Upper lobe of left lung (tissue), 6 donors: ENCODE measurements at regions not wholly inside any gene's neighbourhood (a gene's known extent, or its start where the extent isn't known, plus 50 kb on each side); places are given as distances from the start of the nearest gene placed in this dataset.

ENCODE experiments used
- ATAC-seq, 2 donors: fragments of 200-7000 bp; cut with Tn5 transposase; one replicate each; pipeline ENCODE4 v1.9.1; 2022; ENCODE audit warnings: mild to moderate bottlenecking in 2 of 2, moderate library complexity in 2 of 2; ENCODE audit not compliant: low FRiP score in 2 of 2
- DNase-seq, 2 donors: peaks; one replicate each; pipeline ENCODE4 v3.0.0-alpha.2; 2019 to 2020
- H3K27ac ChIP-seq, 4 donors: fragments of 200-600 bp; sonication (generic); one replicate each; pipeline ENCODE4 v1.5.1; 2016 to 2019
- H3K27me3 ChIP-seq, 4 donors: fragments of 200-600 bp; sonication (generic); one replicate each; pipeline ENCODE4 v1.5.1; 2017 to 2019
- H3K36me3 ChIP-seq, 4 donors: fragments of 200-600 bp; sonication (generic); one replicate each; pipeline ENCODE4 v1.5.1; 2016 to 2019
- H3K4me1 ChIP-seq, 4 donors: fragments of 200-600 bp; sonication (generic); one replicate each; pipeline ENCODE4 v1.5.1; 2018 to 2019
- H3K4me3 ChIP-seq, 4 donors: fragments of 200-600 bp; sonication (generic); one replicate each; pipeline ENCODE4 v1.5.1; 2017 to 2019; ENCODE audit warnings: mild to moderate bottlenecking in 2 of 4, moderate library complexity in 1 of 4
- H3K9me3 ChIP-seq, 4 donors: fragments of 200-600 bp; sonication (generic); one replicate each; pipeline ENCODE4 v1.5.1; 2018 to 2019
- EP300 ChIP-seq, 4 donors: sonication (generic); formaldehyde crosslinking; IDR thresholded peaks; one replicate each; pipeline ENCODE4 v1.5.1; 2017; ENCODE audit warnings: antibody characterized with exemption in 4 of 4, control low read depth in 2 of 4
- POLR2A ChIP-seq, 4 donors: fragments of 450-650 bp; IDR thresholded peaks; one replicate each; pipeline ENCODE4 v1.5.1; 2016 to 2017; ENCODE audit warnings: antibody characterized with exemption in 4 of 4, mild to moderate bottlenecking in 2 of 4
- POLR2AphosphoS5 ChIP-seq, 2 donors: sonication (generic); formaldehyde crosslinking; IDR thresholded peaks; one replicate each; pipeline ENCODE4 v1.5.1; 2017; ENCODE audit warnings: antibody characterized with exemption in 2 of 2
- WGBS, 2 donors: methylation state at CpG; one replicate each; pipeline ENCODE4 v1.1.5; 2017 to 2018; 5-methylcytosine and 5-hydroxymethylcytosine counted together
- TF ChIP-seq, protein P1 (sequence below), 6 experiments: fragments of 450-650 bp in 4 of 6; fragments of 200-600 bp in 2 of 6; sonication (generic) in 2 of 6; IDR thresholded peaks; one replicate each; pipeline ENCODE4 v1.5.1; 2016 to 2019; ENCODE audit warnings: antibody characterized with exemption in 6 of 6
- donor health status: DM: no; HTN: no; CAD: no; lungs with moderate emphysema.
- donor health status: DM: no; HTN: yes; CAD: no; lungs with severe emphysema.

DNA sequence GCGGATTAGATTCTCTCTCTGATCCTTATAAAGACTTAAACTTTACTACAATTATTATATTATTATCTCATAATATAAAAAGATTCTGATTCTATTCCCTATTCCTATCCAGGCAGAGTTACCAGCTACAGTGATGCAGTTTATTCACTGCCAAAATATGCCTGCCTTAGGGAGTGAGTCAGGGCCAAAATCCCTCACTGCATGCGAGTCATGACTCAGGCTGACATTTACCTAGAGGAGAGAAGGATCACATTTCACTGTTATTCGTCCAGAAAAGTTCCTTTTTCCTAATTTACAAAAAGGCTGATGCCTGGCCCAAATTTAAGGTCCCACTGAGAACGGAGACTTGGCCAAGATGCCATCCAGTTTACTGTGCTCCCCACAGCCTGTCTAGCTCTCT lies 168.5 kb upstream of the LDB2 start:
- H3K36me3 ChIP-seq = no peaks in the 10 kb centered on the region
- no peak overlapping the region for H3K4me3 ChIP-seq
- no peaks in the 10 kb centered on the region for H3K9me3 ChIP-seq
- WGBS, 2 donors = 69 to 70% methylated on average over 4 of the region's 4 CpGs
- no peaks in the 10 kb centered on the region for H3K27me3 ChIP-seq
- H3K27ac ChIP-seq = no peak overlapping the region
- TF ChIP-seq, protein P1, sequence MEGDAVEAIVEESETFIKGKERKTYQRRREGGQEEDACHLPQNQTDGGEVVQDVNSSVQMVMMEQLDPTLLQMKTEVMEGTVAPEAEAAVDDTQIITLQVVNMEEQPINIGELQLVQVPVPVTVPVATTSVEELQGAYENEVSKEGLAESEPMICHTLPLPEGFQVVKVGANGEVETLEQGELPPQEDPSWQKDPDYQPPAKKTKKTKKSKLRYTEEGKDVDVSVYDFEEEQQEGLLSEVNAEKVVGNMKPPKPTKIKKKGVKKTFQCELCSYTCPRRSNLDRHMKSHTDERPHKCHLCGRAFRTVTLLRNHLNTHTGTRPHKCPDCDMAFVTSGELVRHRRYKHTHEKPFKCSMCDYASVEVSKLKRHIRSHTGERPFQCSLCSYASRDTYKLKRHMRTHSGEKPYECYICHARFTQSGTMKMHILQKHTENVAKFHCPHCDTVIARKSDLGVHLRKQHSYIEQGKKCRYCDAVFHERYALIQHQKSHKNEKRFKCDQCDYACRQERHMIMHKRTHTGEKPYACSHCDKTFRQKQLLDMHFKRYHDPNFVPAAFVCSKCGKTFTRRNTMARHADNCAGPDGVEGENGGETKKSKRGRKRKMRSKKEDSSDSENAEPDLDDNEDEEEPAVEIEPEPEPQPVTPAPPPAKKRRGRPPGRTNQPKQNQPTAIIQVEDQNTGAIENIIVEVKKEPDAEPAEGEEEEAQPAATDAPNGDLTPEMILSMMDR (IDR thresholded peaks at IDR 0.05) = no peak
- TF ChIP-seq POLR2A (IDR thresholded peaks at IDR 0.05) (no peak), POLR2AphosphoS5 (IDR thresholded peaks at IDR 0.05) (no peak), EP300 (IDR thresholded peaks at IDR 0.05) (no peak)
- DNase-seq = no peak
- peak in 1 of 2 donors; percentile 72 for ATAC-seq
- peaks cover 0 to 6% (median 0%) of the 10 kb centered on the region in 4 donors for H3K4me1 ChIP-seq

DNA sequence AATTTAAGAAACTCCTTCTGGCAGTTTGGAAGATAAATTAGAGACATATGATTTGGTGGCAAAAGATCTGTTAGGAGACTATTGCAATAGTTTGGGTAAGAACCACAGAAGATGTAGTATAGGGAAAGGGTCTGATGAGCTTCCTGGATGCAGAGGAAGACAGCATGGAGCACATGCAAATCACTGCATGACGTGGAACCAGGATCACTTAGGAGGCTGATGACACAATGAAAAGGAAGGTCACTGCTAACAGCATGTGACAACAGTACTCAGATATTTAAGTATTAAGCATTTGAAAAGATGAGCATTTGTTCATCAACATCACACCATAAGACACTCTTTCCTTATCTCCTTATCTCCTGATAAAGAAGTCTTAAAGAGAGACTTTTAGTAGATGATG lies 167.8 kb upstream of the LDB2 start:
- Histone ChIP-seq H3K36me3 (no peaks in the 10 kb centered on the region), H3K27me3 (no peaks in the 10 kb centered on the region), H3K9me3 (no peaks in the 10 kb centered on the region), H3K4me3 (no peak overlapping the region), H3K27ac (no peak overlapping the region), H3K4me1 (peaks cover 0 to 6% (median 0%) of the 10 kb centered on the region in 4 donors)
- TF ChIP-seq, protein P1 (IDR thresholded peaks at IDR 0.05) = no peak
- no peak for TF ChIP-seq POLR2AphosphoS5 (IDR thresholded peaks at IDR 0.05)
- no peak for TF ChIP-seq EP300 (IDR thresholded peaks at IDR 0.05)
- no peak for TF ChIP-seq POLR2A (IDR thresholded peaks at IDR 0.05)
- ATAC-seq (no peak), DNase-seq (no peak)
- 74 to 79% methylated on average over 1 of the region's 1 CpG for WGBS, 2 donors

DNA sequence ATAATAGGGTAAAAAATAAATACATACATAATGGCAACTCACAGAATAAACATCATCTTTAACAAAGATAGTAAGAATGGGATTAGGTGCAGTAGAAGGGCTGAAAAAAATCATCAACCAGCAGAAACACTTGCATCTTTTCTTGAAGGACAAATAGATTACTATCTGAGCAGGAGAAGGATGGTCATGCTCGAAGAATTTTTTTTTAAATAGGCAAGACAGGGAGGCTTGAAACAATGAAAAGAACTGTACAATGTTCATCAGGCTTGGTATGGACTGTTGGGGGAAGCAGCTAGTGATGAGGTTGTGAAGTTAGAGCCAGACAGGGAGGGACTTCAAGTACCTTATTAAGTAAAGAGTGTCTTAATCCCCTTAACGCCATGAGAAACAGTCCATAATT lies 167.4 kb upstream of the LDB2 start:
- H3K9me3 ChIP-seq = no peaks in the 10 kb centered on the region
- H3K27me3 ChIP-seq = no peaks in the 10 kb centered on the region
- no peak for TF ChIP-seq POLR2A (IDR thresholded peaks at IDR 0.05)
- no peak for TF ChIP-seq EP300 (IDR thresholded peaks at IDR 0.05)
- TF ChIP-seq POLR2AphosphoS5 (IDR thresholded peaks at IDR 0.05) = no peak
- TF ChIP-seq, protein P1 (IDR thresholded peaks at IDR 0.05) = no peak
- WGBS, 2 donors = 70 to 88% methylated on average over 2 of the region's 2 CpGs
- no peak overlapping the region for H3K27ac ChIP-seq
- no peaks in the 10 kb centered on the region for H3K36me3 ChIP-seq
- H3K4me1 ChIP-seq = peaks cover 0 to 6% (median 0%) of the 10 kb centered on the region in 4 donors
- no peak for ATAC-seq
- no peak overlapping the region for H3K4me3 ChIP-seq
- no peak for DNase-seq

DNA sequence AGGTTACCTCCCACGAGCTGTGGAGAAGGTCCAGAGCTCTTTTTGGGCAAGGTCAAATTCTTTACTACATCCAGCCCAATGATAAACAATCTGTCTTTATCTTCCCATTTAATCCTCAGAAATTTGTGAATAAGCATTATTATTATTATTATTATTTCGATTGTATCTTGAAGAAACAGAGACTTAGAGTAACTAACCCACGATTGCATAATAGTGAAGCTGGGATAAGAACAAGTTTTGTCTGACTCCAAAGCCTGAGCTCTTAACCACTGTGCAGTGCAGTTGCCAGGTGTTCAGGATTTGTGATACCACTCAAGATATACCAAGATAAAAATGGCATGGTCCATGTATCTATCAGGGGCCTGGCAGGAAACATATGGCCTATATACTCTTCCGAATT lies 166.5 kb upstream of the LDB2 start:
- H3K4me3 ChIP-seq = no peak overlapping the region
- no peaks in the 10 kb centered on the region for H3K9me3 ChIP-seq
- DNase-seq = no peak
- H3K4me1 ChIP-seq = peaks cover 0 to 6% (median 0%) of the 10 kb centered on the region in 4 donors
- no peaks in the 10 kb centered on the region for H3K36me3 ChIP-seq
- 87 to 92% methylated on average over 4 of the region's 4 CpGs for WGBS, 2 donors
- ATAC-seq = no peak
- no peak for TF ChIP-seq EP300 (IDR thresholded peaks at IDR 0.05)
- TF ChIP-seq, protein P1 (IDR thresholded peaks at IDR 0.05) = no peak
- no peak for TF ChIP-seq POLR2AphosphoS5 (IDR thresholded peaks at IDR 0.05)
- no peak for TF ChIP-seq POLR2A (IDR thresholded peaks at IDR 0.05)
- no peak overlapping the region for H3K27ac ChIP-seq
- H3K27me3 ChIP-seq = no peaks in the 10 kb centered on the region

DNA sequence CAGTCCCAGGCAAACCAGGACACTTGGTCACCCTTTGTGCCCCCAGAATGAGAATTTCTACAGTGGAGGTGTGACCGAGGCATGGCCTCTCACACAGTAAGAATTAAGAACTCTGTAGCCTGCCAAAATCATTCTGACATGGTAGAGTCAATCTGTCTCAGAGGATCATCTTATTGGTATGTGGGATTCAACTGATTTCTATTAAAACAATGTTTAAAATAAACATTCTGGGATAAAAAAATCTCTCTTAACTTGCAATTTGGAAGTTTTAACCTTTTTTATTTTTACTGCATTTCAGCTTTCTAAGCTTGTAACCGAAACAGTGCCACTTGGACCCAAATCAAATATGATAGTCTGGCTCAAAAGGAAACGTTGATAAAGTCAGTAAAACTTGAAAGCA lies 165.4 kb upstream of the LDB2 start:
- H3K27me3 ChIP-seq = no peaks in the 10 kb centered on the region
- DNase-seq (no peak), ATAC-seq (no peak)
- 69 to 74% methylated on average over 3 of the region's 3 CpGs for WGBS, 2 donors
- no peaks in the 10 kb centered on the region for H3K9me3 ChIP-seq
- no peaks in the 10 kb centered on the region for H3K36me3 ChIP-seq
- no peak overlapping the region for H3K4me3 ChIP-seq
- H3K27ac ChIP-seq = no peak overlapping the region
- TF ChIP-seq, protein P1 (IDR thresholded peaks at IDR 0.05) = no peak
- TF ChIP-seq POLR2A (IDR thresholded peaks at IDR 0.05) = no peak
- TF ChIP-seq POLR2AphosphoS5 (IDR thresholded peaks at IDR 0.05) = no peak
- no peak for TF ChIP-seq EP300 (IDR thresholded peaks at IDR 0.05)
- H3K4me1 ChIP-seq = peaks cover 0 to 6% (median 0%) of the 10 kb centered on the region in 4 donors
